CD8-positive, alpha-beta memory T cell (primary cell): ENCODE measurements at regions not wholly inside any gene's neighbourhood (a gene's known extent, or its start where the extent isn't known, plus 50 kb on each side); places are given as distances from the start of the nearest gene placed in this dataset.

Experiments
- CTCF ChIA-PET: fragments of 350-600 bp; sonication (Branson Sonifier 250); formaldehyde crosslinking; loops from one replicate; lab custom pipeline; 2021; ENCODE audit warnings: antibody characterized with exemption; lab: Charles Lee
- POLR2A ChIA-PET: fragments of 350-600 bp; sonication (Branson Sonifier 250); formaldehyde crosslinking; loops from one replicate; lab custom pipeline; 2021; ENCODE audit warnings: antibody characterized with exemption; lab: Charles Lee
- DNase-seq, 5 donors: peaks; one replicate each; pipeline versions ENCODE4 v3.0.0 to v3.0.0-alpha.2; 2020 to 2022; ENCODE audit warnings: mixed read lengths in 1 of 5
- H3K27ac ChIP-seq: one replicate; pipeline ENCODE4 v1.7.0; 2013; ENCODE audit warnings: low read depth, mild to moderate bottlenecking, low read length, moderate library complexity
- H3K27me3 ChIP-seq: 2 replicates; pipeline ENCODE4 v1.7.0; 2013; ENCODE audit warnings: low read length, mild to moderate bottlenecking; ENCODE audit not compliant: insufficient read depth, poor library complexity, severe bottlenecking
- H3K36me3 ChIP-seq: 2 replicates; pipeline ENCODE4 v1.7.0; 2013; ENCODE audit warnings: mild to moderate bottlenecking, low read length, moderate library complexity; ENCODE audit not compliant: insufficient read depth
- H3K4me1 ChIP-seq: 2 replicates; pipeline ENCODE4 v1.7.0; 2013; ENCODE audit warnings: mild to moderate bottlenecking, low read length, moderate library complexity; ENCODE audit not compliant: insufficient read depth
- H3K4me3 ChIP-seq: 2 replicates; pipeline ENCODE4 v1.7.0; 2013; ENCODE audit warnings: mild to moderate bottlenecking, low read length
- H3K9me3 ChIP-seq: 2 replicates; pipeline ENCODE4 v1.7.0; 2013; ENCODE audit warnings: mild to moderate bottlenecking, low read length
- H3K27ac Mint-ChIP-seq, 8 donors: one replicate each; pipeline ENCODE4 v1.8.0; 2020 to 2021; ENCODE audit warnings: mixed read lengths in 8 of 8, mild to moderate bottlenecking in 6 of 8, inconsistent platforms in 3 of 8, moderate library complexity in 3 of 8
- H3K27me3 Mint-ChIP-seq, 2 donors: one replicate each; pipeline ENCODE4 v1.8.0; 2020 to 2021; ENCODE audit warnings: mixed read lengths in 2 of 2, mild to moderate bottlenecking in 1 of 2, moderate library complexity in 1 of 2
- H3K36me3 Mint-ChIP-seq, 3 donors: one replicate each; pipeline ENCODE4 v1.8.0; 2020 to 2021; ENCODE audit warnings: mixed read lengths in 3 of 3, inconsistent platforms in 1 of 3, mild to moderate bottlenecking in 1 of 3
- H3K4me1 Mint-ChIP-seq, 3 donors: one replicate each; pipeline ENCODE4 v1.8.0; 2020 to 2021; ENCODE audit warnings: mixed read lengths in 3 of 3, inconsistent platforms in 1 of 3, mild to moderate bottlenecking in 1 of 3
- H3K4me3 Mint-ChIP-seq, 7 donors: one replicate each; pipeline ENCODE4 v1.8.0; 2020 to 2021; ENCODE audit warnings: mixed read lengths in 7 of 7, mild to moderate bottlenecking in 6 of 7, moderate library complexity in 4 of 7, inconsistent platforms in 2 of 7
- H3K9me3 Mint-ChIP-seq, 5 donors: one replicate each; pipeline ENCODE4 v1.8.0; 2020 to 2022; ENCODE audit warnings: mixed read lengths in 5 of 5, mild to moderate bottlenecking in 3 of 5, moderate library complexity in 2 of 5, inconsistent platforms in 1 of 5

DNA sequence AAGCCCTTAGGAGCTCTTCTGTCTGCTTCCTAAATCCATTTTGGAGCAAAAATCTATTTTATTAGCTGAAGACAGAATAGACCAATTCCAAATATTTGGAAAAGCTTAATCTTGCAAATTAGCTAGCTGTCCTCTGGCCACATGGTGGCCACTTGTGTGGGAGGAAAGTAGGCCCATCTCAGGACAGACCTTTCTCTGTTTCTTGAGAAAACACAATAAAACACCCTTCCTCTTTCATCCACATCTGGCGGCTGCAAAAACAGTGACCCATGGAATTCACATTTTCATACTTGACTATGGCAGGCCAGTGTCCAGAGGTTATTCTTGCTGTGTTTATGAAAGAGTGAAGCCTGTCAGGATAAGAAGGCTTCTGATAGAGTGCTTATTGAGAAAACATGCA, 275.6 kb downstream of the PLPP3 start:
- no peak for DNase-seq
- CTCF ChIA-PET: no interaction called here
- no peaks in the 10 kb centered on the region for H3K36me3 ChIP-seq
- no peak overlapping the region for H3K27ac ChIP-seq
- H3K27me3 ChIP-seq: no peaks in the 10 kb centered on the region
- no peaks in the 10 kb centered on the region for H3K36me3 Mint-ChIP-seq
- H3K4me3 ChIP-seq: no peak overlapping the region
- peaks cover 0 to 2% (median 0%) of the 10 kb centered on the region in 5 donors for H3K9me3 Mint-ChIP-seq
- H3K4me3 Mint-ChIP-seq: no peak overlapping the region
- no peaks in the 10 kb centered on the region for H3K9me3 ChIP-seq
- POLR2A ChIA-PET: no interaction called here
- H3K27me3 Mint-ChIP-seq: peaks cover 0 to 1% of the 10 kb centered on the region in 2 donors
- H3K4me1 ChIP-seq: no peaks in the 10 kb centered on the region
- no peaks in the 10 kb centered on the region for H3K4me1 Mint-ChIP-seq
- no peak overlapping the region for H3K27ac Mint-ChIP-seq

GRCh38 chr1:56302878-56303277, 276.5 kb downstream of the PLPP3 start:
- no peaks in the 10 kb centered on the region for H3K9me3 ChIP-seq
- ChIA-PET POLR2A (no interaction called here), CTCF (no interaction called here)

GRCh38 chr1:56301791-56302190, 277.6 kb downstream of the PLPP3 start:
- Histone ChIP-seq H3K4me3 (no peak overlapping the region), H3K27me3 (no peaks in the 10 kb centered on the region), H3K4me1 (no peaks in the 10 kb centered on the region), H3K9me3 (no peaks in the 10 kb centered on the region), H3K36me3 (no peaks in the 10 kb centered on the region), H3K27ac (no peak overlapping the region)
- Mint-ChIP-seq H3K27ac (no peak overlapping the region), H3K4me3 (no peak overlapping the region), H3K4me1 (no peaks in the 10 kb centered on the region), H3K27me3 (no peaks in the 10 kb centered on the region), H3K36me3 (no peaks in the 10 kb centered on the region), H3K9me3 (peaks cover 0 to 2% (median 0%) of the 10 kb centered on the region in 5 donors)
- DNase-seq: no peak
- POLR2A ChIA-PET: no interaction called here
- CTCF ChIA-PET: no interaction called here

More at GRCh38 chr1:56302878-56303277, 276.5 kb downstream of the PLPP3 start:
- Histone ChIP-seq H3K36me3 (no peaks in the 10 kb centered on the region), H3K27ac (no peak overlapping the region), H3K27me3 (no peaks in the 10 kb centered on the region), H3K4me1 (no peaks in the 10 kb centered on the region), H3K4me3 (no peak overlapping the region)
- H3K9me3 Mint-ChIP-seq: peaks cover 0 to 2% (median 0%) of the 10 kb centered on the region in 5 donors
- no peak overlapping the region for H3K4me3 Mint-ChIP-seq
- no peak for DNase-seq
- H3K27ac Mint-ChIP-seq: no peak overlapping the region
- no peaks in the 10 kb centered on the region for H3K4me1 Mint-ChIP-seq
- H3K27me3 Mint-ChIP-seq: peaks cover 0 to 1% of the 10 kb centered on the region in 2 donors
- no peaks in the 10 kb centered on the region for H3K36me3 Mint-ChIP-seq

DNA sequence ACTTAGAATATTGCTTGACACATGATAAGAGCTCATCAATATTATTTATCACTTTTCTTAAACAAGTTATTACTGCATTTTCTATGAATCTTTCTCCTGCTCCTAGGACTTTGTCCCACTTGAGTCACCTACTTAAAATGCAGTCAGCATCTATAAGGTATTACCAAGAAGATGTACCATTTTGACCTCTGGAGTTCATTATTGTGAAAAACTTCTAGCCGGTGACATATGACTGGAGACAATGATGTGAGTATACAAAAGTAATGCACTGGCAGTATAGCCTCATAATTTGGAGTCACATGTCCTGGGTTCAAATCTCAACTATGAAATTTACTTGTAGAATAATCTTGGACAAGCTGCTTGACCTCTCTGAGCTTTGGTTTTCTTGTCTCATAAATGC, 278.5 kb downstream of the PLPP3 start:
- H3K27ac Mint-ChIP-seq: no peak overlapping the region

DNA sequence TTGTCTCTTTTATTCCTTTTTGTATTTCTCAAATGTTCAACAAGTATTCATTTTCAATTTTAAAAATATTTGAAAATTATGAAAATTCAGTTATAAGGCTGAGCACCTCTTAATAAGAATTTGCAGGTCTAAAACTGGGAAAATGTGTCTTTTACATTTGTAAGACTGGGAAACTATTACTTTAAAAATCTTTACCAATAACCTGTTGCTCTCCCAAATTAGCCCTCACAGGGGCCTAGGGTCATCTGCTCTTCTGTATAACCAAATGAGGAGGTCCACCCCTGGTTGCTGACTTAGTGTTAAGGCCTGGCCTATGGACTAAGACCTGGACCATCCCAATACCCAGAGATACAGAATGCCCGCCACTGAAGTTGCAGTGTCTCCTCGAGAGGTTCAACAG, 280.5 kb downstream of the PLPP3 start:
- no peak overlapping the region for H3K4me3 Mint-ChIP-seq
- Histone ChIP-seq H3K4me3 (no peak overlapping the region), H3K27ac (no peak overlapping the region), H3K36me3 (no peaks in the 10 kb centered on the region), H3K4me1 (no peaks in the 10 kb centered on the region), H3K9me3 (no peaks in the 10 kb centered on the region), H3K27me3 (no peaks in the 10 kb centered on the region)
- H3K36me3 Mint-ChIP-seq: no peaks in the 10 kb centered on the region
- peaks cover 0 to 1% of the 10 kb centered on the region in 2 donors for H3K27me3 Mint-ChIP-seq
- POLR2A ChIA-PET: no interaction called here
- CTCF ChIA-PET: no interaction called here
- peaks cover 0 to 3% (median 2%) of the 10 kb centered on the region in 5 donors for H3K9me3 Mint-ChIP-seq
- H3K27ac Mint-ChIP-seq: no peak overlapping the region
- DNase-seq: no peak
- H3K4me1 Mint-ChIP-seq: no peaks in the 10 kb centered on the region

More for the DNA sequence above, 278.5 kb downstream of the PLPP3 start:
- no peaks in the 10 kb centered on the region for H3K36me3 ChIP-seq
- no peak overlapping the region for H3K27ac ChIP-seq
- Mint-ChIP-seq H3K4me3 (no peak overlapping the region), H3K36me3 (no peaks in the 10 kb centered on the region), H3K9me3 (no peaks in the 10 kb centered on the region), H3K4me1 (no peaks in the 10 kb centered on the region), H3K27me3 (no peaks in the 10 kb centered on the region)
- ChIA-PET CTCF (no interaction called here), POLR2A (no interaction called here)
- no peaks in the 10 kb centered on the region for H3K27me3 ChIP-seq
- no peak for DNase-seq
- no peaks in the 10 kb centered on the region for H3K4me1 ChIP-seq
- no peak overlapping the region for H3K4me3 ChIP-seq
- H3K9me3 ChIP-seq: no peaks in the 10 kb centered on the region

- Histone ChIP-seq H3K27me3 (no peaks in the 10 kb centered on the region), H3K36me3 (no peaks in the 10 kb centered on the region), H3K27ac (no peak overlapping the region), H3K9me3 (no peaks in the 10 kb centered on the region), H3K4me3 (no peak overlapping the region), H3K4me1 (no peaks in the 10 kb centered on the region)
- Mint-ChIP-seq H3K36me3 (no peaks in the 10 kb centered on the region), H3K4me3 (no peak overlapping the region), H3K27me3 (peaks cover 0 to 1% of the 10 kb centered on the region in 2 donors), H3K9me3 (peaks cover 0 to 3% (median 2%) of the 10 kb centered on the region in 5 donors), H3K27ac (no peak overlapping the region), H3K4me1 (no peaks in the 10 kb centered on the region)
- ChIA-PET CTCF (no interaction called here), POLR2A (no interaction called here)
- DNase-seq: no peak
These were observed 281.5 kb downstream of the PLPP3 start for GRCh38 chr1:56297904-56298303.

GRCh38 chr1:56297208-56297607, 282.2 kb downstream of the PLPP3 start:
- no peak for DNase-seq
- Mint-ChIP-seq H3K27ac (no peak overlapping the region), H3K4me3 (no peak overlapping the region), H3K36me3 (no peaks in the 10 kb centered on the region), H3K4me1 (no peaks in the 10 kb centered on the region), H3K27me3 (peaks cover 0 to 1% of the 10 kb centered on the region in 2 donors), H3K9me3 (peaks cover 0 to 3% (median 2%) of the 10 kb centered on the region in 5 donors)
- ChIA-PET POLR2A (no interaction called here), CTCF (no interaction called here)
- Histone ChIP-seq H3K27me3 (no peaks in the 10 kb centered on the region), H3K9me3 (no peaks in the 10 kb centered on the region), H3K4me1 (no peaks in the 10 kb centered on the region), H3K4me3 (no peak overlapping the region), H3K36me3 (no peaks in the 10 kb centered on the region), H3K27ac (no peak overlapping the region)

DNA sequence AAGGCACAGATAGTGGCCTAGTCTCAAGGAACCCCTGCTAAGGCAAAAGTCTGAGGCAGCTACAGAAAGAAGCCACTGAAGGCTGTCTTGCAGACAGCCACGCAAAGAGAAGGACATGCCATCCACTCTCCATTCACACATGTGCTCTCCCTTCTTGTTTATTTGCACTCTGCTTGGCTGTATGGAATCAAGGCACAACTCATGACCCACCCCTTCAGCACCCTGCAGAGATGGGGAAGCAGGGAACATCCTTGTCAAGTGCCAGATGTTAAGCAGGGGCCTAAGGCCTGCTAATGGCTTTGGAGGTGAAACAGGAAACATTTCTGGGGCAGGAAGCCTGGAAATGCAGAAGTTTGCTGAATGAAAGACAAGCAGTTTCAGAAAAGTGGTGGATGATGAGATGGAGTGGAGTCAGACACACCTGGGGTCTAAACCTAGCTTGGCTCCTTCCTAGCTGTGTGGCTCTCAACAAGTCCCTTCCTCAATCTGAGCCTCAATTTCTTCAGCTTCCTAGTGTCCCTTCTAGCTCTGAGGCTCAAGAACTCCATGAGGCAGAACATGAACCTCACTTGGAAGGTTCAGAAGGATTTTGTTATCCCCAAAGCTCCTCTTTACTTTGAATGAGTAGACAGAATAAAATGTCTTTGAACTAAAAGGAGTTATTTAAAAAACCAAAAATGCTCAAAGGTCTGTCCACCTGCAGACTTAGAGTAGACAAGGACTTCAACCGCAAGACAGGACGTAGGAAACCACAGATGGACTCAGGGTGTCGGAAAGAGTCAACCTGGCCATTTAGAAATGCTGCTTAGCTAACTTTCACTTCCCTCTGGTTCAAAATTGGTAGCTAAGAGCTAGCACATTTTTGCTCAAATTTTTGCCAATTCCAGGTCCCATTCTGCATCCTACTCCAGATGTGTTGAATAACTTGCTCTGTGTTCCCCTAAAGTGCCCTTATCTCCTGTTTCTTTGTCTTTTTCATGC, 283.1 kb downstream of the PLPP3 start:
- Mint-ChIP-seq H3K4me3 (no peak overlapping the region), H3K9me3 (peaks cover 0 to 3% (median 2%) of the 10 kb centered on the region in 5 donors), H3K36me3 (no peaks in the 10 kb centered on the region), H3K27ac (no peak overlapping the region), H3K27me3 (peaks cover 0 to 1% of the 10 kb centered on the region in 2 donors), H3K4me1 (no peaks in the 10 kb centered on the region)
- Histone ChIP-seq H3K27ac (no peak overlapping the region), H3K4me1 (no peaks in the 10 kb centered on the region), H3K36me3 (no peaks in the 10 kb centered on the region), H3K4me3 (no peak overlapping the region), H3K27me3 (no peaks in the 10 kb centered on the region), H3K9me3 (no peaks in the 10 kb centered on the region)
- ChIA-PET CTCF (no interaction called here), POLR2A (no interaction called here)
- no peak for DNase-seq
